Adrenal gland (tissue), 9 donors: ENCODE measurements at regions not wholly inside any gene's neighbourhood (a gene's known extent, or its start where the extent isn't known, plus 50 kb on each side); places are given as distances from the start of the nearest gene placed in this dataset.

Source experiments
- DNase-seq, 7 donors: peaks; one replicate each; pipeline ENCODE4 v3.0.0-alpha.2; 2019 to 2020
- H3K27ac ChIP-seq, 5 donors: fragments of 200-600 bp; sonication (generic) in 4 of 5; 1 replicate in 3 of 5; 2 replicates in 2 of 5; pipeline versions ENCODE4 v1.5.1 to v1.8.0; 2016 to 2020; ENCODE audit warnings: mild to moderate bottlenecking in 1 of 5
- H3K27me3 ChIP-seq: fragments of 200-600 bp; 2 replicates; pipeline ENCODE4 v1.8.0; 2021
- H3K36me3 ChIP-seq, 2 donors: fragments of 200-600 bp; replicated peaks in 1 of 2; 1 replicate in 1 of 2; 2 replicates in 1 of 2; pipeline versions ENCODE4 v1.5.1 to v1.8.0; 2018 to 2022
- H3K4me1 ChIP-seq, 2 donors: fragments of 200-600 bp; replicated peaks in 1 of 2; 1 replicate in 1 of 2; 2 replicates in 1 of 2; pipeline versions ENCODE4 v1.5.1 to v1.8.0; 2018 to 2021
- H3K4me3 ChIP-seq, 4 donors: fragments of 200-600 bp; sonication (generic) in 3 of 4; one replicate each; pipeline ENCODE4 v1.5.1; 2016 to 2018
- H3K9me3 ChIP-seq, 3 donors: fragments of 200-600 bp; sonication (generic) in 1 of 3; replicated peaks in 1 of 3; 1 replicate in 2 of 3; 2 replicates in 1 of 3; pipeline versions ENCODE4 v1.5.1 to v1.8.0; 2016 to 2021
- POLR2A ChIP-seq, 2 donors: fragments of 450-650 bp; IDR thresholded peaks; one replicate each; pipeline ENCODE4 v1.6.1; 2017; ENCODE audit warnings: antibody characterized with exemption in 2 of 2, mild to moderate bottlenecking in 2 of 2, moderate library complexity in 1 of 2
- WGBS, 4 donors: extraction: QIAGEN DNeasy Blood & Tissue Kit in 2 of 4; methylation state at CpG; one replicate each; pipeline versions ENCODE4 v1.1.5 to v1.1.7; 2013 to 2017; 5-methylcytosine and 5-hydroxymethylcytosine counted together
- intact Hi-C, 2 donors: fragments of 100-400 bp; cut with DNase I; formaldehyde crosslinking; loops; one replicate each; pipeline versions ENCODE4 v1.14.1 to v1.15.0; 2022 to 2023
- TF ChIP-seq, protein P1 (sequence below), 6 experiments: fragments of 450-650 bp in 4 of 6; fragments of 200-600 bp in 2 of 6; sonication (generic) in 1 of 6; IDR thresholded peaks; 1 replicate in 5 of 6; 2 replicates in 1 of 6; pipeline versions ENCODE4 v1.5.1 to v1.8.0; 2016 to 2021; ENCODE audit warnings: antibody characterized with exemption in 6 of 6, mild to moderate bottlenecking in 2 of 6, moderate library complexity in 1 of 6
- donor health status: healthy with polysubstance abuse.
- donor health status: Bipolar disorder and iron deficiency.
- donor health status: DM: yes; HTN: yes; CAD: no.
- donor health status: DM: no; HTN: no; CAD: no.
- donor health status: DM: no; HTN: no; CAD: no.

DNA sequence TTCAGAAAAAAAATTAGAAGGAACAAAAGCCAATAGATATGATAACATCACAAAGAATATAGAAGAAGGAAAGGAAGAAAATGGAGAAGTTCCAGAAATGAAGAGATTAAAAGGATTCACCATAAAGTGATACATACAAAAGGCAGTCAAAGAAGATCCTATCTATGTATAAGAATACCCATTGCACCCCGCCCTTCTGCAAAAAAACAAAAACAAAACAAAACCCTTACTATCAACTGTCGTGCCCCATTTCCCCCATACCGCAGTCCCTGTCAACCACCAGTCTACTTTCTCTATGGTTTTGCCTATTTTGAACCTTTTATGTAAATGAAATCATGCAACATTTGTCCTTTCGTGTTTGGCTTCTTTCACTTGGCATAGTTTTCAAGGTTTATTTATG lies 385.6 kb downstream of the PRDM5 start:
- intact Hi-C loops = no loop called here
- H3K27me3 ChIP-seq = no peaks in the 10 kb centered on the region
- DNase-seq = no peak
- H3K36me3 ChIP-seq = no peaks in the 10 kb centered on the region
- H3K4me1 ChIP-seq = no peaks in the 10 kb centered on the region
- TF ChIP-seq, protein P1, sequence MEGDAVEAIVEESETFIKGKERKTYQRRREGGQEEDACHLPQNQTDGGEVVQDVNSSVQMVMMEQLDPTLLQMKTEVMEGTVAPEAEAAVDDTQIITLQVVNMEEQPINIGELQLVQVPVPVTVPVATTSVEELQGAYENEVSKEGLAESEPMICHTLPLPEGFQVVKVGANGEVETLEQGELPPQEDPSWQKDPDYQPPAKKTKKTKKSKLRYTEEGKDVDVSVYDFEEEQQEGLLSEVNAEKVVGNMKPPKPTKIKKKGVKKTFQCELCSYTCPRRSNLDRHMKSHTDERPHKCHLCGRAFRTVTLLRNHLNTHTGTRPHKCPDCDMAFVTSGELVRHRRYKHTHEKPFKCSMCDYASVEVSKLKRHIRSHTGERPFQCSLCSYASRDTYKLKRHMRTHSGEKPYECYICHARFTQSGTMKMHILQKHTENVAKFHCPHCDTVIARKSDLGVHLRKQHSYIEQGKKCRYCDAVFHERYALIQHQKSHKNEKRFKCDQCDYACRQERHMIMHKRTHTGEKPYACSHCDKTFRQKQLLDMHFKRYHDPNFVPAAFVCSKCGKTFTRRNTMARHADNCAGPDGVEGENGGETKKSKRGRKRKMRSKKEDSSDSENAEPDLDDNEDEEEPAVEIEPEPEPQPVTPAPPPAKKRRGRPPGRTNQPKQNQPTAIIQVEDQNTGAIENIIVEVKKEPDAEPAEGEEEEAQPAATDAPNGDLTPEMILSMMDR (IDR thresholded peaks at IDR 0.05) = no peak
- TF ChIP-seq POLR2A (IDR thresholded peaks at IDR 0.05) = no peak
- no peak overlapping the region for H3K27ac ChIP-seq
- 77 to 89% (median 82%) methylated on average over 4 of the region's 4 CpGs for WGBS, 4 donors
- H3K9me3 ChIP-seq = no peaks in the 10 kb centered on the region
- H3K4me3 ChIP-seq = no peak overlapping the region

DNA sequence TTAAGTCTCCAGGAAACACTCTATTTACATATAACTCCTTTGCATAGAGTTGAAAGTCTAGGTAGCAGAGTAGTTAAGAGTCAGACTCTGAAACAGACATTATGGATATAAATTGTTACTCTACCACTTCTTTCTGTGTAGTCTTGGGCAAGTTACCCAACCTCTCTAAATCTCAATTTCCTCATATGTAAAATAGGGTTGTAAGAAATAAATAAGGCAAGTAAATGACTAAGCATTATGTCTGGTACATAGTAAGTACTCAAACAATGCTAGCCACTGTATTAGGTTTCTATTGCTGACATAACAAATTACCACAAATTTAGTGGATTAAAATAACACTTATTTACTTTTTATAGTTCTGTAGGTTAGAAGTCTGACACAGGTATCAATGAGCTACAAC lies 394.1 kb downstream of the PRDM5 start:
- Histone ChIP-seq H3K27me3 (no peaks in the 10 kb centered on the region), H3K27ac (no peak overlapping the region), H3K4me3 (no peak overlapping the region), H3K36me3 (no peaks in the 10 kb centered on the region), H3K9me3 (no peaks in the 10 kb centered on the region), H3K4me1 (no peaks in the 10 kb centered on the region)
- DNase-seq = no peak
- intact Hi-C loops = no loop called here
- no peak for TF ChIP-seq POLR2A (IDR thresholded peaks at IDR 0.05)
- TF ChIP-seq, protein P1 (IDR thresholded peaks at IDR 0.05) = no peak

DNA sequence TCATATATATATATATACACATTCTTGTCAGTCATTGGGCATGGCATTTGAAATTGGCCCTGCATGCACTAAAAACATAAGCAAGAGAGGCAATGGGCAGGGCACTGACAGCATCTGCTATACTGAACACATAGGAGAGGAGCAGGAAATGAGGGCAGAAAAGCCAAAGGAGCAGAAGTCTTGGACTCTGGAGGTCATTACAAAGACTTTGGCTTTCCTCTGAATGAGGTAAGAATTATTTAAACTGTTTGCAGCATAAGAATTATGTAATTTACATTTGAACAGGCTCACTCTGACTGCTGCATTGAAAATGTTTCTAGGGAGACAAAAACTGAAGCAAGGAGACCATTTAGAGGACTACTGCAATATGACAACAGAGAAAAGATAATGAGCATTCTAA lies 396.5 kb downstream of the PRDM5 start:
- H3K36me3 ChIP-seq = no peaks in the 10 kb centered on the region
- no peak for TF ChIP-seq POLR2A (IDR thresholded peaks at IDR 0.05)
- TF ChIP-seq, protein P1 (IDR thresholded peaks at IDR 0.05) = no peak
- no peaks in the 10 kb centered on the region for H3K4me1 ChIP-seq
- H3K27ac ChIP-seq = no peak overlapping the region
- H3K4me3 ChIP-seq = no peak overlapping the region
- no peaks in the 10 kb centered on the region for H3K9me3 ChIP-seq
- H3K27me3 ChIP-seq = no peaks in the 10 kb centered on the region
- no peak for DNase-seq
- intact Hi-C loops = no loop called here

DNA sequence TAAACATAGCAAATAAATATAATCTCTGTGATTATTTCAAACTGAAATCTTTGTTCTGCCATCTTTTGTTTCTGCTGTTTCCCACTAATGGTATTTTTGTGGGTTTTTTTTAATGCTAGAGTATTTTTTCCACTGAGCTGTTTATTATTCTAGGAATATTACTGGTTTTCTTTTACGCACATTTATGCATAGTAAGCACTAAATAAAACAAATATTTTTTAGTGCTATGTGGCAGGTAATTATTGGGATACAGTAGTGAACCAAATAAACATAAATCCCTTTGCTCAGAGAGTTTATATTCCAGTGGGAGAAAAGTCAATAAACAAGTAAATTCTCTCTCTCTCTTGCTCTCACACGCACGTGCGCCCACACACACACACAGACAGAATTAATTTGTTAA lies 397.4 kb downstream of the PRDM5 start:
- H3K27me3 ChIP-seq = no peaks in the 10 kb centered on the region
- DNase-seq = no peak
- no peak overlapping the region for H3K27ac ChIP-seq
- no peaks in the 10 kb centered on the region for H3K9me3 ChIP-seq
- 88 to 94% (median 90%) methylated on average over 4 of the region's 4 CpGs for WGBS, 4 donors
- no peaks in the 10 kb centered on the region for H3K4me1 ChIP-seq
- intact Hi-C loops = no loop called here
- H3K4me3 ChIP-seq = no peak overlapping the region
- H3K36me3 ChIP-seq = no peaks in the 10 kb centered on the region
- TF ChIP-seq, protein P1 (IDR thresholded peaks at IDR 0.05) = no peak
